HUES48 (cell line): ENCODE measurements at regions not wholly inside any gene's neighbourhood (a gene's known extent, or its start where the extent isn't known, plus 50 kb on each side); places are given as distances from the start of the nearest gene placed in this dataset.
"Not testable (repeated sequence)": the region's sequence is repeated elsewhere in the genome, so short reads cannot be mapped to it uniquely, and the experiment has no call there.

Source experiments
- H3K27ac ChIP-seq: one replicate; pipeline ENCODE4 v1.7.0; 2013; ENCODE audit warnings: low read depth, low read length, inconsistent platforms
- H3K27me3 ChIP-seq: 2 replicates; pipeline ENCODE4 v1.6.1; 2013; ENCODE audit warnings: mild to moderate bottlenecking, low read length; ENCODE audit not compliant: control insufficient read depth, insufficient read depth
- H3K36me3 ChIP-seq: 2 replicates; pipeline ENCODE4 v1.6.1; 2013; ENCODE audit warnings: low read length; ENCODE audit not compliant: control insufficient read depth, insufficient read depth
- H3K4me1 ChIP-seq: 2 replicates; pipeline ENCODE4 v1.6.1; 2013; ENCODE audit warnings: mild to moderate bottlenecking, low read length; ENCODE audit not compliant: control insufficient read depth, insufficient read depth
- H3K4me3 ChIP-seq: 2 replicates; pipeline ENCODE4 v1.5.1; 2013; ENCODE audit warnings: mild to moderate bottlenecking, low read depth, low read length
- H3K9ac ChIP-seq: 2 replicates; pipeline ENCODE4 v1.6.1; 2013; ENCODE audit warnings: mild to moderate bottlenecking, low read depth, low read length, moderate library complexity
- H3K9me3 ChIP-seq: 2 replicates; pipeline ENCODE4 v1.6.1; 2013; ENCODE audit warnings: low read length; ENCODE audit not compliant: control insufficient read depth, insufficient read depth

DNA sequence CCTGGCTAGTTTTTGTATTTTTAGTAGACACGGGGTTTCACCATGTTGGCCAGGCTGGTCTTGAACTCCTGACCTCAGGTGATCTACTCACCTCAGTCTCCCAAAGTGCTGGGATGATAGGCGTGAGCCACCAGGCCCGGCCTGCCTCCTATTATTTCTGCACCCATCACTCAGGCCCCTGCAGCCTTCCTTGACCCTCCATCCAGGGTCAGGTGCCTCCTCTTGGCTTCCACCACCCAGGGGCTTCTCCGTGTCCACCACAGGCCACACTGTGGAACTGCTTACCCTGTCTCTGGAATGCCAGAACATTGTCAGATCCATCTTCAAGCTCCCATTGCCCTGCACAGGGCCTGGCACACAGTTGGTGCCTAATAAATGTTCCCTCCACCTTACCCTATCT, 75.4 kb upstream of the RTL6 start:
- Histone ChIP-seq H3K36me3 (no peaks in the 10 kb centered on the region), H3K4me3 (no peak overlapping the region), H3K9me3 (no peaks in the 10 kb centered on the region), H3K9ac (no peak overlapping the region), H3K4me1 (no peaks in the 10 kb centered on the region), H3K27me3 (no peaks in the 10 kb centered on the region), H3K27ac (no peak overlapping the region)

DNA sequence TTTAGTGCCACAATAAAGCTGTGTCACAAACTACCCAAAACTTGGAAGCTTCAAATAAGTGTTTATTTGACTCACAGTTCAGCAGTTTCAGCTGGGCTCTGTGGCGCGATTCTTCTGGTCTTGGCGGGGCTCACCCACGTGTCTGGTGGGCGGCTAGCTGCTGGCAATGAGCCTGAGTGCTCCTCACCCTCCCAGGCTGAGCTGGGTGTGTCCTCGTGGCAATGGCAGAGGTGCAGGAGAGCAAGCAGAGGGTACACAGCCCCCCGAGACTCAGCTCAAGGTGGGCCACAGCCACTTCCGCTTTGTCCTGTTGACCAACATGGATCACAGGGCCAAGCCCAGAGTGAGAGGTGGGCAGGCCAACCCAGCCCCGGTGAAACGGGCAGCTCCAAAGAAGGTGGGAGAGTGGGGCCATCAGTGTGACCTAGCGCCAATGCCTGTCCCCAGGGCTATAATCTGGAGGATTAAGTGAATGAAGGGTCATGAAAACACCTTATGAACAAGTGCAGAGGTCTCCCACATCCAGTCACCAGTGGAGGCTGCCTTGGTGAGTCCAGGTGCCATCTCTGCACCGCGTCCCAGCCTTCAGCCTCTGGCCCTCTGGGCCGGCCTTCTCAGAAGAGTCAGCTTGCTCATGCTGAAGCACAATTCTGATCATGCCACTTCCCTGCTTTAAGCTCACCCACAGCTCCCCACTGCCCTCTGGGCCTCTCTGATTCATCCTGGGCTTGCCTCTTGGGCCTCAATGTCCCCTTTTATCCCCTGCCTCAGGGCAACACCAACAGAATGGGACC, 74.6 kb upstream of the RTL6 start:
- H3K4me3 ChIP-seq, result no peak overlapping the region
- no peaks in the 10 kb centered on the region for H3K4me1 ChIP-seq
- H3K27ac ChIP-seq, result no peak overlapping the region
- no peaks in the 10 kb centered on the region for H3K36me3 ChIP-seq
- H3K27me3 ChIP-seq, result no peaks in the 10 kb centered on the region
- H3K9me3 ChIP-seq, result no peaks in the 10 kb centered on the region
- H3K9ac ChIP-seq, result no peak overlapping the region

DNA sequence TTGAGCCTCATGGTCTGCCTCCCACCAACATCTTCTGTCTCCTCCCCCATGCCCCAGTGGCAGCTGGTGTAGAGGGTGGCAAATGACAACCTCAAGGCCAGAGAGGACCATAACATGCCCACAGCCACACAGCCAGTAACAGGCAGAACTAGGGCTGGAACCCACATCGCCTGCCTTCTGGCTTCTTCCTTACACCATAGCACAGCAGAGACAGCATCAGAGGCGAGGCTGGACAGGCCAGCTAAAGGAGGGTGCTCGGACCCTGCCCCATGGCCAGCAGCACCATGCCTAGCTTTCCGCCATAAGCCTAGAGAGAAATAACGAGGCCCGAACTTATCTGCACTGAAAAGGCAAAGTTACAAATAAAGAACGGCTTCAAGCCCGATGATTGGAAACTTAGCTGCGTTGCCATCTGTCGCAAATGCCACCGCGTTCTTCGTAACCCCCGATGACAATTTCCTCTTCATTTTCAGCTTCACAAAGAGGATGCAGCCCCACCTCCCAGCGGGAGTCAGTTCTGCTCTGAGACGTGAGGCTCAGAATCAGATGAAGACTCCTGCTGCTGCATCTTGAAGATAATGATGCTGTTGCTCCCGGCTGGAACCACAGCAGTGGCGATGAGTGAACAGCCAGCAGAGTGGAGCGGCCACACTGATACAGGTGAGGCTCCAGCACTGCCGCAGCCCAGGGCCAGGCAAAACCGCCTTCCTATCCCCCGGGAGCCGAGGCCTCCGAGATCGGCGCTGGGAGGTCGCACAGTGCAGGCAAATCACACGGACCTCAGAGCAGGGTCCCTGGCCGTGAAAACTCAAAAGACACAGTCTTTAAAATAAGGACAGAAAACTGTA, 73.8 kb upstream of the RTL6 start:
- Histone ChIP-seq H3K9ac (no peak overlapping the region), H3K27ac (no peak overlapping the region), H3K9me3 (no peaks in the 10 kb centered on the region), H3K27me3 (no peaks in the 10 kb centered on the region), H3K36me3 (no peaks in the 10 kb centered on the region), H3K4me1 (no peaks in the 10 kb centered on the region), H3K4me3 (no peak overlapping the region)

DNA sequence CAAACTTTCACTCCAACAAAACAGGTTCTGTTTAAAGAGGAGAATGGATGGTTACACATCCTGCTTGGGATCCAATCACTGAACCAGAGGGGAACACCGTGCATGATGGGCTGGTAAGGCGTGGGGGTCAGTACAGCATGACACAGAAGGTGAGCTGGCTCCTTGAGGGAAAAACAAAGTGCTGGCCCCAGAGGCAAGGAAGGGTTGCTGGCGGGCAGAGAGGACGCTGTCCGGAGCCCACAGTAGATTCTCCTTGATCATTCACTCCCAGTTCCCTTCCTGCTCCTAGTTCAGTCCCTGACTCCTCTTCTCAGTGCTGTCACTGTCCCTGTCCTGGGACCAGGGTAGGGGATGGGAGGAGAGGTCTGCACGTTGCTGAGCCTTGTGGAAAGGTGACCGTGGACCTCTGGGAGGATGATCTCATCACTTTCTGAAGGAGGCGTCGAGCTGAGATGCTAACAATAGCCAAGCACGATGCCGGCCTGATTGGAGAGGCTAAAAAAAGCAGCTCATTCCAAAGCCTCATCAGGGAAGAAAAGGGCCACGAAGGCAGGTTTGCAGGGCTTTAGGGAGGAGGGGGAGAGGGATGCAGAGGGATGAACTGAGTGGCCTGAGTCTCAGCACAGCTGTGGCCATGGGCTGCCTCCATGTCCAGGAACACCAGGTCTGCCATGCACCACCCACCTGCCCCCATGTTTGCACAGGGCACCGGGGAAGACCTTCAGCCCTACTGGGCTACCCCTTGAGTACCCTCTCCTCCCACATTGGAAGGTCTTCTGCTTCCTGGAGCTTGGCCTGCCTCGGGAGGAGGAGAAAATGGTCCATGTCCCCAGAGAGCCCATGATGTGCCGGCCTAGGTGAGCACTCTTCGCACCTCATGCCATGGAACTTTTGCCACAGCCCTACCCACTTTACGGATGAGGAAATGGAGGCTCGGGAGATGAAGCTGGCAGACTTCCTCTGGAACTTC, 72.7 kb upstream of the RTL6 start:
- no peaks in the 10 kb centered on the region for H3K36me3 ChIP-seq
- no peaks in the 10 kb centered on the region for H3K4me1 ChIP-seq
- H3K4me3 ChIP-seq, result no peak overlapping the region
- H3K27me3 ChIP-seq, result no peaks in the 10 kb centered on the region
- H3K9ac ChIP-seq, result no peak overlapping the region
- no peak overlapping the region for H3K27ac ChIP-seq
- no peaks in the 10 kb centered on the region for H3K9me3 ChIP-seq

DNA sequence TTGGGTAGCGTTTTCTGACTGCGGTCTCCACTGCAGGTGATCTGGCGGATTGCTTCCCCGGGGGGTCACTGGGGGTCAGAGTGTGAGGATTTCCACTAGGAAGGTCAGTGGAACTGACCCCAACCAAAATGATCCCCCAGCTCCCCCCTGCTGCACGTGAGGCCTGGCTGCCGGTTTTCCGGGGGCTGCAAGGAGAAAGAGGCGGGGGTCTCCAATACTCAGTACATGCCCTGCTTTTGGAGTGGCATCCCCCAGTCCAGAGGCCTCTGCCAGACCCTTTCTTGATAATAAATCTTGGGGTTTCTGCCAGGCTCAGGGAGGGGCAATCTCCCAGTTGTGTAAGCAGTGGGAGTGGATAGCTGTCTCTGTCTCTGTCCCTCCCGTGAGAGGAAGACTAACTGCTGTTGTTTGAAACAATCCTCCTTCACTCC, 71.5 kb upstream of the RTL6 start:
- Histone ChIP-seq H3K9ac (no peak overlapping the region), H3K36me3 (no peaks in the 10 kb centered on the region), H3K4me3 (no peak overlapping the region), H3K27ac (no peak overlapping the region), H3K9me3 (no peaks in the 10 kb centered on the region), H3K27me3 (no peaks in the 10 kb centered on the region), H3K4me1 (no peaks in the 10 kb centered on the region)

DNA sequence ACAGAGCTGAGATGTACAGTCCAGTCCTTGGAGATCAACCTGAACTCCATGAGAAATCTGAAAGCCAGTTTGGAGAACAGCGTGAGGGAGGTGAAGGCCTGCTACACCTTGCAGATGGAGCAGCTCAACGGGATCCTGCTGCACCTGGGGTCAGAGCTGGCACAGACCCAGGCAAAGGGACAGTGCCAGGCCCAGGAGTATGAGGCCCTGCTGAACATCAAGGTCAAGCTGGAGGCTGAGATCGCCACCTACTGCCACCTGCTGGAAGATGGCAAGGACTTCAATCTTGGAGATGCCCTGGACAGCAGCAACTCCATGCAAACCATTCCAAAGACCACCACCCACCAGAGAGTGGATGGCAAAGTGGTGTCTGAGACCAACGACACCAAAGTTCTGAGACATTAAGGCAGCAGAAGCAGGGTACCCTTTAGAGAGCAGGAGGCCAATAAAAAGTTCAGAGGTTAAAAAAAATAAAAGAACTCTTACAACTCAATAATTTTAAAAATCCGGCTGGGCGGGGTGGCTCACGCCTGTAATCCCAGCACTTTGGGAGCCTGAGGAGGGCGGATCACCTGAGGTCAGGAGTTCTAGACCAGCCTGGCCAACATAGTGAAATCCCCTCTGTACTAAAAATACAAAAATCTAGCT, 69.9 kb upstream of the RTL6 start:
- Histone ChIP-seq H3K27me3 (no peaks in the 10 kb centered on the region), H3K27ac (no peak overlapping the region), H3K9me3 (no peaks in the 10 kb centered on the region), H3K4me1 (no peaks in the 10 kb centered on the region), H3K9ac (no peak overlapping the region), H3K4me3 (no peak overlapping the region), H3K36me3 (no peaks in the 10 kb centered on the region)

DNA sequence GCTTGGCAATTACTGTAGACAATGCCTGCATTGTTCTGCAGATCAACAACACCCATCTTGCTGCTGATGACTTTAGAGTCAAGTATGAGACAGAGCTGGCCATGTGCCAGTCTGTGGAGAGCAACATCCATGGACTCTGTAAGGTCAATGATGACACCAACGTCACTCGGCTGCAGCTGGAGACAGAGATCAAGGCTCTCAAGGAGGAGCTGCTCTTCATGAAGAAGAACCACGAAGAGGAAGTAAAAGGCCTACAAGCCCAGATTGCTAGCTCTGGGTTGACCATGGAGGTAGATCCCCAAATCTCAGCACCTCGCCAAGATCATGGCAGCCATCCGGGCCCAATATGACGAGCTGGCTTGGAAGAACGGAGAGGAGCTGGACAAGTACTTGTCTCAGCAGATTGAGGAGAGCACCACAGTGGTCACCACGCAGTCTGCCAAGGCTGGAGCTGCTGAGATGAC, 69.4 kb upstream of the RTL6 start:
- H3K9me3 ChIP-seq, H3K4me1 ChIP-seq: not testable (repeated sequence)

DNA sequence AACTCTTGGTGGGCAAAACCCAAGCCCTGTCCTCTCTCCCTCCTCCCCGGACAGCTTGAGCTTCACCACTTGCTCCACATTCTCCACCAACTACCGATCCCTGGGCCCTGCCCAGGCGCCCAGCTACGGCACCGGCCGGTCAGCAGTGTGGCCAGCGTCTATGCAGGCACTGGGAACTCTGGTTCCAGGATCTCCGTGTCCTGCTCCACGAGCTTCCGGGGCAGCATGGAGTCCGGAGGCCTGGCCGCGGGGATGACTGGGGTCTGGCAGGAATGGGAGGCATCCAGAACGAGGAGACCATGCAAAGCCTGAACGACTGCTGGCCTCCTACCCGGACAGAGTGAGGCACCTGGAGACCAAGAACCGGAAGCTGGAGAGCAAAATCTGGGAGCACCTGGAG, 68.9 kb upstream of the RTL6 start:
- Histone ChIP-seq H3K4me1 (no peaks in the 10 kb centered on the region), H3K9ac (no peak overlapping the region), H3K27ac (no peak overlapping the region), H3K36me3 (no peaks in the 10 kb centered on the region), H3K27me3 (no peaks in the 10 kb centered on the region), H3K9me3 (no peaks in the 10 kb centered on the region), H3K4me3 (no peak overlapping the region)

More for the DNA sequence above, 69.4 kb upstream of the RTL6 start:
- H3K4me3 ChIP-seq, H3K36me3 ChIP-seq, H3K27ac ChIP-seq, H3K27me3 ChIP-seq, H3K9ac ChIP-seq: not testable (repeated sequence)

DNA sequence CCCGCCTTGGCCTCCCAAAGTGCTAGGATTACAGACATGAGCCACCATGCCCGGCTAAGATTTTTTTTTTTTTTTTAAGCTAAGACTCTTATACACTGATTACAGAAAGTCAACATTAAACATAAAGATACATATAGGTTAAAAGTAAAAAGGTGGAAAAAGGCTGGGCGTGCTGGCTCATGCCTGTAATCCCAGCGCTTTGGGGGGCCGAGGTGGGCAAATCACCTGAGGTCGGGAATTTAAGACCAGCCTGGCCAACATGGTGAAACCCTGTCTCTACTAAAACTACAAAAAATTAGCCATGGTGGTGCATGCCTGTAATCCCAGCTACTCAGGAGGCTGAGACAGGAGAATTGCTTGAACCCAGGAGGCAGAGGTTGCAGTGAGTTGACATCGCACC, 64.6 kb upstream of the RTL6 start:
- not testable (repeated sequence) for H3K27me3 ChIP-seq, H3K4me3 ChIP-seq, H3K36me3 ChIP-seq, H3K4me1 ChIP-seq, H3K27ac ChIP-seq, H3K9me3 ChIP-seq, H3K9ac ChIP-seq

DNA sequence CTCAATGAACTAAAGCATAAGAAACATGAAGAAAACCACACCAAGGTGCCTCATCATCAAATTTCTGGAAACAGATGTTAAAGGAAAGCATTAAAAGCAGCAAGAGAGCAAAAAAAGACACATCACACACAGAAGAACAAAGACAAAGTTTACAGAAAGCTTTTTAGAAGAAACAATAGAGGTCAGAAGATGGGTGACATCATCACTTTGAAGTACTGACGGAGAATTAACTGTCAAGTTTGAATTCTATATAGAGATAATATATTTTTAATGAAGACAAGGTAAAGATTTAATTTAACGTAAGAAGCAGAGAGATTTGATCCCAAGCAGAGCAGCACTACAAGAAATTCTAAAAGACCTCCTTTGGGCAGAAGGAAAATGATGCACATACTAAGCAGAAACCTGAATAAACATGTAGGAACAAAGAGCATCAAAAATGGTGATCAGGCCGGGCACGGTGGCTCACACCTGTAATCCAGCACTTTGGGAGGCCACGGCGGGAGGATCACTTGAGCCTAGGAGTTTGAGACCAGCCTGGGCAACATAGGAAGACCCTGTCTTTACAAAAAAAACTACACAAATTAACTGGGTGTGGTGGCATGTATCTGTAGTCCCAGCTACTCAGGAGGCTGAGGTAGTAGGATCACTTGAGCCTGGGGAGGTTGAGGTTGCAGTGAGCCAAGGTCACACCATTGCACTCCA, 63.3 kb upstream of the RTL6 start:
- H3K36me3 ChIP-seq, result no peaks in the 10 kb centered on the region
- no peaks in the 10 kb centered on the region for H3K9me3 ChIP-seq
- no peaks in the 10 kb centered on the region for H3K4me1 ChIP-seq
- no peak overlapping the region for H3K4me3 ChIP-seq
- H3K27me3 ChIP-seq, result no peaks in the 10 kb centered on the region
- no peak overlapping the region for H3K9ac ChIP-seq
- H3K27ac ChIP-seq, result no peak overlapping the region
